B cell (primary cell): ENCODE measurements at regions not wholly inside any gene's neighbourhood (a gene's known extent, or its start where the extent isn't known, plus 50 kb on each side); places are given as distances from the start of the nearest gene placed in this dataset.

ENCODE experiments used
- EZH2 ChIP-seq: IDR thresholded peaks from 2 replicates; pipeline ENCODE4 v1.6.1; 2012; ENCODE audit warnings: borderline replicate concordance, low read depth, mild to moderate bottlenecking, moderate library complexity, low read length; ENCODE audit not compliant: insufficient read depth, poor library complexity, severe bottlenecking
- TF ChIP-seq, protein P1 (sequence below): fragments of 200-600 bp; IDR thresholded peaks from one replicate; pipeline ENCODE4 v1.8.0; 2022; ENCODE audit warnings: antibody characterized with exemption, mild to moderate bottlenecking

DNA sequence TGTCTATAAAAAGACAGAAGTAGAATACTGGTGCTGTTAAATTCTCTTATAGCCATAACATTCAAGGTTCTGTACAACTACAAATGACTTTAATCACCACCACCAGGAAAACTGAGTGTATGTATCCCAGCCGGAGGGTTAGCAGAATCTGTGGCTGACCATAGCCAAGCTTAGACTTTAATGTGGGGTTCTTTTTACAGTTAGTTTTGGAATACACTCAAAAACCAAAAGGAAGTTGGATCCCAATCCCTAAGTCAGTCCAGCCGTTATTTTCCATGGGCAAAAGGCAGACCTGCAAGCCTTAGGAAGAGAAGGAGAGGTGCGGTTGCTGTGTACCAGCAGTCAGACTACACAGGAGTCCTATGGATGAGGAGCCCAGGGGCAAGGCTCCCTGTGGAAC lies 179.8 kb downstream of the ENC1 start:
- TF ChIP-seq, protein P1, sequence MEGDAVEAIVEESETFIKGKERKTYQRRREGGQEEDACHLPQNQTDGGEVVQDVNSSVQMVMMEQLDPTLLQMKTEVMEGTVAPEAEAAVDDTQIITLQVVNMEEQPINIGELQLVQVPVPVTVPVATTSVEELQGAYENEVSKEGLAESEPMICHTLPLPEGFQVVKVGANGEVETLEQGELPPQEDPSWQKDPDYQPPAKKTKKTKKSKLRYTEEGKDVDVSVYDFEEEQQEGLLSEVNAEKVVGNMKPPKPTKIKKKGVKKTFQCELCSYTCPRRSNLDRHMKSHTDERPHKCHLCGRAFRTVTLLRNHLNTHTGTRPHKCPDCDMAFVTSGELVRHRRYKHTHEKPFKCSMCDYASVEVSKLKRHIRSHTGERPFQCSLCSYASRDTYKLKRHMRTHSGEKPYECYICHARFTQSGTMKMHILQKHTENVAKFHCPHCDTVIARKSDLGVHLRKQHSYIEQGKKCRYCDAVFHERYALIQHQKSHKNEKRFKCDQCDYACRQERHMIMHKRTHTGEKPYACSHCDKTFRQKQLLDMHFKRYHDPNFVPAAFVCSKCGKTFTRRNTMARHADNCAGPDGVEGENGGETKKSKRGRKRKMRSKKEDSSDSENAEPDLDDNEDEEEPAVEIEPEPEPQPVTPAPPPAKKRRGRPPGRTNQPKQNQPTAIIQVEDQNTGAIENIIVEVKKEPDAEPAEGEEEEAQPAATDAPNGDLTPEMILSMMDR = no peak
- no peak for TF ChIP-seq EZH2
